ENCODE measurements at regions not wholly inside any gene's neighbourhood (a gene's known extent, or its start where the extent isn't known, plus 50 kb on each side); places are given as distances from the start of the nearest gene placed in this dataset.

DNA sequence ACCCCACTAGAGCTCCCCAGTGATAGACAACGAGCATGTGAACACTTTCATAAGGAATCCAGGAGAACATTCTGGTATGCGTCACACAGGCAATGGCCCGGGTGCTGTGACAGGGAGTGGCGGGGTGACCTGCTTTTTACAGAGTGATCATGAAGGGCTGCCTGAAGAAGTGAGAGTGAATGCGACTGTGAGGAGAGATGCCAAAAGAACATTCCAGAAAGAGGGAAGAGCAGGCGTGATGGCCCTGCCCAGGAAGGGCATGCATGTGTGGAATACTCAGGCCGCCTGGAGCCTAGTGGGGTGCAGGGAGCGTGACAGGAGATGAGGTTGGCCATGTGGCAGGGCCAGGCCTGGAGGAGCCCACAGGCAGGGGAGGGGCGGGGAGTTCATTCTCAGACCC is 53.8 kb downstream of the FZD10 start:
- DNase-seq, result no peak

DNA sequence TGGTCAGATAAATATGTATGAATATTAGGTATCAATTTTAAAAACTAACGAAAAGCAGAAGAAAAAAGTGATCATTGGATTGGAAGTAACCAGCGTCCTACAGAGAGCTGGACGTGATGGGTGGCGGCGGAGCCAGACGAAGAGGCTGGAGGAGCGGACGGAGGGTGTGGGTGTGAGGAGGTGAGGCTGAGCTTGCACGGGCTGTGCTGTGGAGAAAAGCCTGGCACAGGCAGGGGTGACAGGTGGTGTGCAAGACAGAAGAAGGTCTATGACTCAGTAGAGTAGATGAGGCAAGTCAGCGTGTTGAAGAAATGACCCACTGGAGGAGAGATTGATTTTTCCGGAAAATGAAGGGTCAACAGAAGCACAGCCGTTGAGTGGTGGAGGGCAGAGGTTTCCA is 56.4 kb downstream of the FZD10 start:
- DNase-seq, result no peak

DNA sequence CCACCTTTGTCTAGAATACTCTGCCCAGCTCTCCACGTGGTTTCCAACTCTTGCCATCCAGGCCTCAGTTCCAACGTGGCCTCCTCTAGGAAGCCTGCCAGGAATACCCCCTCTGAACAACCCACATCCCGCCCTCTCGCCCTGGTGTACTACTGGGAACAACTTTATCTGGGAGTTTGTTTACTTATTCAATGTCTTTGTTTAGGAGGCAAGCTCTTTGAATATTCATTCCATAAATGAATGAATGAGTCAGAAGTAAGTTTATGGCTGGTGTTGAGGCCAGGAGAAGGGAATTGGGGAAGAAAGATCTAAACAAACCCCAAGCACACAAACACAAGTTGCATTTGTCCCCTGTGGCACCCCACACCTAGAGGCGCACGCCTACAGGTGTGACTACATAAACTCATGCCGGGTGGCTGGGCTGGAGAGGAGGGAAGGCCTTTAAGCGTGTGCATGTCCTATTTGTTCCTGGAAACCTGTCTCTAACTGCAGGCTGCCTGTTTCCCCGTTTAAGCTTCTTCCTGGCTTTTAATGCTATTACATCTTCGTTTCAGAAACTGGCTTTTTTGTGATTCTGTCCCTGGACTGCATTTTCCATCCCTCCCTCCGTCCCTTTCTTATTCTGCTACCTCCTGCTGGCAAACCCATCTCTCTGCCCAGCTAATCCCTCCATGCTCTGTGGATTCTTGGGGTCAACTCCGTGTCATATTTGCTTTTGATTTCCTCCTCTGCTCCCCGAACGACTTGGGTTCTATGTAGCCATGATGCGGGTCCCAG is 57.9 kb downstream of the FZD10 start:
- no peak for DNase-seq

DNA sequence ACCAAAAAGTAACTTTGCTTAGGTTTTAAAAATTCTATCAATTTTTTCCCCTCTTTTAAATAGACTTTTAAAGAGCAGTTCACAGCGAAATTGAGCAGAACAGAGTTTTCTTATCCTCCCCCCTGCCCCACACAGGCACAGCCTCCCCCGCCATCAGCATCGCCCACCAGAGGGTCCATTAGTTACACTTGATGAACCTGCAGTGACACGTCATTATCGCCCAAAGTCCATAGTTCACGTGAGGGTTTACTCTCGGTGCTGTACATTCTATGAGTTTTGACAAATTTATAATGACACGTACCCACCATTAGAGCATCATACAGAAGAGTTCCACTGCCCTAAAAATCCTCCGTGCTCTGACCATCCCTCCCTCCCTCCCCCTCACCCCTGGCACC is 58.4 kb downstream of the FZD10 start:
- DNase-seq, result no peak

DNA sequence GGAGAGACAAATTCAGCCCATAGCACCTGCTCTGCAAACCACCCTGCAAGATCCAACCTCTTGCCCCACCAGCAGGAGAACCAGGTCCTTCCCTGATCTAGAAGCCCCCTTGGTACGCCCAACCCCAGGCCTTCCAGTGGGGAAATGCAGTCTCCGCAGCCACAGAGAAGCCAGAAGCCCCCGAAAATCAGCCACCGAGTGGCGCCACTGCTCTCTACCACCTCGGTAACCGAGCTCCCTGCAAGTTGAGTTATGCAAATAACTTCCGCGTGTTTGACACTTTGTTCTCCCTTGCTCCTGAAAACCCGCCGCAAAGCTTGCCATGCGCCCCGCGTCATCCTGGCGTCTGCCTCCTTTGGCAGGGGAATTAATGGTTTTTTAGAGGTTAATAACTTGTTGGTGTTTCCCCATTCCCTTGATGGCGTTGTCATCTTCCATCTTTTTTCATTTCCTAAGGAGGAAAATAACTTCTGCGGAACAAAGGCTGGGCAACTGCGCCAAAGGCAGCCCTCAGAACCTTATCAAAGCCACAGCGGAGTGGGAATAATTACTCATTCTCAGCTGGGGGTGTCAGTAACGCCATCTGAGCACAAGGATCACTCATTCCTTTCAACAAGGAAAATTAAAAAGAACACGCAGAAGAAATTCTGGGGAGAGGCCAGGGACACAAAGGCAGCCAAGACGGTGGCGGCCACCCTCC is 60.4 kb downstream of the FZD10 start:
- no peak for DNase-seq

DNA sequence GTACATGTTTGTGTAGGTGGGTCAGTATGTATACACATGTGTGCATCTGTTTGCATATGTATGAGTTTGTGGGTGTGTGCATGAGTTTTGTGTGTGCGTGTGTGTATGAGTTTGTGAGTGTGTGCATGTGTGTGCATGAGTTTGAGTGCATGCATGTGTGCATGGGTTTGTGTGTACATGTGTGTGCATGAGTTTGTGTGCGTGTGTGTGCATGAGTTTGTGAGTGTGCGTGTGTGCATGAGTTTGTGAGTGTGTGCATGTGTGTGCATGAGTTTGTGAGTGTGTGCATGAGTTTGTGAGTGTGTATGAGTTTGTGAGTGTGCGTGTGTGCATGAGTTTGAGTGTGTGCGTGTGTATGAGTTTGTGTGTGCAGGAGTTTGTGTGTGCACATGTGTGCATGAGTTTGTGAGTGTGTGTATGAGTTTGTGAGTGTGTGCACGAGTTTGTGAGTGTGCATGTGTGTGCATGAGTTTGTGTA is 61.5 kb downstream of the FZD10 start:
- no peak for DNase-seq

DNA sequence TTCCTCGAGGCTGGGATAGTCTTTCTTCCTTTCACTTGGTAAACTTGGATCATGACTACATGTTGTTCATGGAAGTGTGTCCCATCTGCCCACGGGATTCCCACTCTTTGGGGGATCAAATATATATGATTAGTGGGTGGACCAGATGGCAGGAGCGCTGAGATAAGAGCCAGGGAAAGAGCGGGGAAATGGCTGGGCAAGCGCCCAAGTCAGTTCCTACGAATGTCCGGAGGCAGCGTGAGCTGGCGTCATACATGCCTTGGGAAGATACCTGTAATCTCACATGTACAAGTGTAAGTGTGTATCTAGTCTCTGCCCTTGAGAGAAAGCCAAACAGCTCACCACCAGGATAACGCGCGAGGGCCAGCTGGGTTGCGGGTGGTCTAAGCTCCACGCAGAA is 62.3 kb downstream of the FZD10 start:
- DNase-seq, result no peak

DNA sequence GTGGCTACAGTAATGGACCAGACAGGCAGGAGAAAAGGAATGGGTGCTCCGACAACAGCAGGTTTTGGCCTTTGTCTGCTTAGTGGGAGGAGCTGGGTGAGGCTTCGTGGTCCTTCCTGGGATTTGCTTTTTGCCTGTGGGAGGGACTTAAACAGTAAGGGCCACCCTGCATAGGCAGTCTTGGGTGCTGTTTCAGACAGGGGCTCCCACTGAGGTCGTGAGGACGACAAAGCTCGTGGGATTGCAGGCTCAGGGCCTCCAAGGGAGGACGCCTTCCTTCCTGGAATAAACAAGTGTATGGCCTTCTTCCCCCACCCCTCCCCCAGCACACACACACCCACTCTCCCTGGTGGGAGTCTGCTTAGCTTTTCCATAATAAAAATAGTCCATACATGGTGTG is 63.1 kb downstream of the FZD10 start:
- no peak for DNase-seq

DNA sequence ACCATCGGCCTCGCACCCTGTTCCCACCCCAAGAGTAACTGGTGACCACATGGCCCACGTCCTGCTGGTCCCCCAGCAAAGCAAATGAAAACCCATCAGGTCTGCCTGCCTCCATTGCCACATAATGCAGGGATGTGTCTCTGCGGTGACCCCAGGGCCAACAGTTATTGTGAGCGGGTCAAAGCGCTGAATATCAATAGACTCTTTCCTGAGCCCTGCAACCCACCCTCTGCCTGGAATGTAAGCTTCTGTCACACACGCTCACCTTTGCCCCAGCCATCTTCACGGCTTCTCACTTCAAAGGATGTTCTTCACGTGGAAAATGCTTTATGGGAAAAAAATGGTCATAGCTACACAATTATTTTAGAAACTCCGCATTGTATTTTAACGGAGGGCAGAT is 63.9 kb downstream of the FZD10 start:
- DNase-seq, result no peak

DNA sequence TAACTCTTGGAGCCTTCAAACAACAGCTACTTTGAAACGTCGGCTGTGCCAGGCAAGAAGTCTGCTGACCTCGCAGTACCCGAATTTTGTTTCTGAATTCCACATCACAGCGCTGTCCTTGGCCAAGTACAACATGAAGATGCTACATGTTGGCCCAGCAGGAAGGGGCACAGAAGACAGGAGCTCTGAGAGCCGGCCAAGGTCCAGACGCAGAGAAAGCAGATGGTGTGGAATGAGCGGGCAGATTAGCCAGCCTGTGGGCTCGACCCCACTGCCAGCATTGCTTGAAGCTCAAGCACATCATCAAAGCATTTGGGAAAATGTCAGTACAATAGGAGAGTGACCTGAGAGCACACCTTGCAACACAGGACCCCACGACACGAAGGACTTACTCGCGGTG is 64.5 kb downstream of the FZD10 start:
- no peak for DNase-seq

DNA sequence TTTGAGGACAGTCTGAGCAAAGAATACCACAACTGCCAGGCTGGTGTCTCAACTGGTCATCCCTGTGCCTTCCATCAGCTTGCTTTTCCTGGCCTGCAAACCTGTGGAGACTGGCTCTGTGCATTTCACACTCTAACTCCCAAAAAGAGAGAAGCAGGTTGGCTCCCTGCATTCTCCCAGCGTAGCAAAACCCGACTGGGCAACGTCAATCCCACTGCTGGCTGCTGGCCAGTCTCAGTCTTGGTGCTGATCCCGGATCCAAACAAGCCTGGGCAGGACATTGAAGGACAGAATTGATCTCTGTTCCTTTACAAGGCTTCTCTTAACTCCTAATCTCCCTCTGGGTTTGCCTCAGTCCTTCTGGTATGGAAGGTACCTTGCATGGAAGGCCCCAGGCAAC is 65.4 kb downstream of the FZD10 start:
- no peak for DNase-seq

DNA sequence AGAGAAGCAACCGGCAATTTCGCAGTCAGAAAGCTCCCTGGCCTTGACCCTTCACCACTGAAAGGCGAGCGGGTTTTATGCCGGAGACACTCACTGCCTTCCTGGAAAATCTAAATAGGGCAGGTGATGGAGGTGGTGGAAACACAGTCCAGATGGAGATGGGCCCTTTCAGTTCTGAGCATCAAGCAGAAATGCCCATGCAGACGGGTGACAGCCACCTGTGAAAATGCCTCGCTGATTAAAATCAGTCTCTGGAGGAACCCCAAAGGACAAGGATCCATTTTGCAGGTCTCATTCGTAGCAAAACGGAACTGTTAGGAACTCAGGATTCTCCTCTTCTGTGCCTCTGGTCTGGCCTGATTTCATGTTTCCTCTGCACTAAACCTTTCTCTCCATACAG is 74.2 kb downstream of the FZD10 start:
- DNase-seq, result no peak

DNA sequence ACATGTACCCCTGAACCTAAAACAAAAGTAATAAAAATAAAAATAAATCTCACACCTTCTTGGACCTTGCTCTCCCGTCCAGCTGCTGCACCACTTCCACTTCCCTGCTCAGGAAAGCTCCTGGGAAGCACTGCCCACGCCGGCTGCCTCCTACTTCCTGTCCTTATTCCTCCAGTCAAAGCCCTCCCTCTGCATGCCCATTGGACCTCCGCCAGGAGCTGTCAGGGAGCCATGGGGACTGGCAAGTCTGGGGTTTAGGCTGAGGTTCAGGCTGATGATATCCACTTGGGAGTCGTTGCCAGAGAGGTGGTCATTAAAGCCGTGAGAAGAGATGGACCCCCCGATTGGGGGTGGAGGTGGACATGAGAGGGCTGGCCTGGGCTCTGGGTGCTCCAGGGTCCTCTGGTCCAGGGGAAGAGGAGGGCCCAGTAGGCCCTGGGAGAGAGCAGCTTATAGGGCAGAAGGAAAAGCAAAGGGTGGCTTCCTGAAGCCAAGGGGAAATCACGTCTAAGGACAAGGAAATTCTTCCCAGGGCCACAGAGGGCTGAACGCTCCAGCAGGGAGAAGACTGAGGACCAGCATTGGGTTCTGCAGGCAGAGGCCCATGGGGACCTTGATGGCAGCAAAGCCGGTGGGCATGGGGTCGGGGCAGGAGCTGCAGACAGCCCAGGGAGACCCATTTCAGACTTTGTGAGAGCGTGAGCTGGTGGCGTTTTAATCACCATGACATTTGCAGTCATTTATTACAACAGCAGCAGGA is 78.7 kb downstream of the FZD10 start:
- DNase-seq, result no peak

DNA sequence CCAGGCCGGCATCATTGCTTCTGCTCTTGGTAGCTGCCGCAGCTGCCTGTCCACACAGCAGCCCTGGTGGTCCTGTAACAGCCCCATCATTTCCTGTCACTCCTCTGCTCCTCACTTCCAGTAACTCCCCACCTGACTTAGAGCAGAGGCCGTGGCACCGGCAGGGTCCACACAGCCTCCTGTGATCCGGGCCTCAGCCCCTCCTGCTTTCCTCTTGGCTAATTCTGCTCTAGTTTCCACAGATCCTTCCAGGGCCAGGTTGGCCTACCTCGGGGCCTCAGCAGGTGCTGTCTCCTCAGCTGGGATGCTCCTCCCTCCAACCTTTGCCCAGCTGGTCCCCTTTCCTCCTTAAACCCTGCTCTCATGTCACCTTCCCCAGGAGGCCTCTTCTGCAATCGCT is 80.2 kb downstream of the FZD10 start:
- DNase-seq, result no peak

DNA sequence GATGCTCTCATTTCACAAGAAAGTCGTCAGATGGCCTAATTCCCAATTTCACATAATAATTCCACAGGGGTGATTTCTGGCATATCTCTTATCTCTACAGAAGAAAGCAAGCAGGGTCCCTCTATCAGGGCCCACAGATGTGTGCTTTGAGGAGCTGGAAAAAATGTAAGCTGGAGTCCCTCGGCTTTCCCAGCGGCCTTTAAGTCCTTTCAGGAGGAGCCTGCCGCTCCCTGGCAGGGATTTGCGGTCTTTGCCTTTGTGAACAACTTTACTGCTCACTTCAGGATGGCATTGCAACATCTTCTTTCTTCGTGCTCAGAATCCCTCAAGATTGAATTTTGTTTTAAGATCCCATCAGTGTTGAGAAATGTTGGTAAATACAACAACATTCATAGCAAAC is 83.0 kb downstream of the FZD10 start:
- no peak for DNase-seq

DNA sequence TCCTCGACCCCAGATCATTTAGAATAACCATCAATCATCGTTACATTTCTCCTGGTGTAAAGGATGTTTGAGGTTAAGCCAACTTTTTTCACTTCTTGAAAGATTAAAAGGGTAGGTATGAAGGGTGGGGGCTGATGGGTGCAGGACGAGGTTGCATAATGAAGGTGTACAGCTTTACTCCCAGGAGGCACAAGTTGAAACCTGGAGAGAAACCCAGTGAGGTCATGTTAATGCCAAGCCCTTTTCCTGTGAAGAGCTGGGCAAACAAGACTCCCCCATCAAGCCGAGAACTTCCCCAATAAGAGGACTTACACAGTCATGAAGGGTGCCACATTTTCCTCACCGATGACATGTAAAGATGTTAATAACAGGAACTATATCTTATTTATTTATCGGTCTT is 84.3 kb downstream of the FZD10 start:
- no peak for DNase-seq

DNA sequence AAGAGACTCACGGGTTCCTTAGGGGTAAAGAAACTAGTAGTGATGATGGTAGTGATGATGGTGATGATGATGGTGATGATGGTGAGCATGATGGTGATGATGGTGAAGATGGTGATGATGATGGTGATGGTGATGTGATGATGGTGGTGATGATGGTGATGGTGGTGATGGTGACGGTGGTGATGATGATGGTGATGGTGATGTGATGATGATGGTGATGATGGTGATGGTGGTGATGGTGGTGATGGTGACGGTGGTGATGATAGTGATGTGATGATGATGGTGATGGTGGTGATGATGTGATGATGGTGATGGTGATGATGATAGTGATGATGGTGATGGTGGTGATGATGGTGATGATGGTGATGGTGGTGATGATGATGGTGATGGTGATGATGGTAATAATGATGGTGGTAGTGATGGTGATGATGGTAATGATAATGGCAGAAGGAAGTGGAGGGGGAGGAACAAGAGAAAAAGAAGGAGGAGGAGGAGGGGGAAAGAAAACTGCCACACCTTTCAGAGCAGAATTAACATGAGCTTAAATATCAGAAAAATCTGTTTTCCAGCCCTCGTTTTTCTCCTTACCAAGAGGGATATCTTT is 85.5 kb downstream of the FZD10 start:
- DNase-seq, result no peak

DNA sequence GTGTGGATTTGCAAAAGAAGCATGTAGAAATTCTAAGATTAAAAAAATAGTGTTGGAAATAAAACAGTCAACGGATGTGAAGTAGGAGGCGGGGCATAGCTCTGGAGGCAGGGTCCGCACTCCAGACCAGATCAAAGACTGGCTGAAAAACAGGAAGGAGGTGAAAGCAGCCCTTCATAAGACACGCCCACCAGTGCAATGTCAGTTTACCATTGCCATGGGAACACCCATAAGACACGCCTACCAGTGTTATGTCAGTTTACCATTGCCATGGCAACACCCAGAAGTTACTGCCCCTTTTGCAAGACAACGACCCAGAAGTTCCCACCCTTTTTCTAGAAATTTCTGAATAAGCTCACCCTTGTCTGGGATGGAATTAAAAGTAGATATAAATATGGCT is 87.1 kb downstream of the FZD10 start:
- no peak for DNase-seq

DNA sequence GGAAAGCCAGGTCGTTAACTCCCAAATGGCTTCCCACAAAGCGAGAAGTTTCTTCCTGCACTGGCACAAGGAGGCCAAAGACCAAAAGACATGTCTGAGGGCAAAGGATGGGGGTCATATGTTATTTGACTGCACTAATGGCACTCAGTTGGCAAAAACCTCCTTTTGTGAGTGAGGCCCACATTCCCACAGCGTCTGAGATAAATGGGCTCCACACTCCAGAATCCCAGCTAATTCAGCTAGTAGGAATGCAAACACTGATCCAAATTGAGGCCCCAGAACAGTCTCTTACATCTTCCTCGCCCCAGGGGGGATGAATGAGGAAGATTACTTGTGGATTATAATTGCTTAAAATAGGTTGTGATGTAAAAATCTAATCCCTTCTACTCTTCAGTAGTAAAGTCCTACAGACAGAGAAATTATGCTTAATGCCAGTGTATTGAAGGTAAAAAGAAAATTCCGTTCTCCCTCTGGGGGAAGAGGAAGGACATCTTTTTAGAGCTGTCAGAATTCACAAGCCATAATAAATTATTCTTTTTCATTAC is 86.4 kb upstream of the PIWIL1 start:
- no peak for DNase-seq

DNA sequence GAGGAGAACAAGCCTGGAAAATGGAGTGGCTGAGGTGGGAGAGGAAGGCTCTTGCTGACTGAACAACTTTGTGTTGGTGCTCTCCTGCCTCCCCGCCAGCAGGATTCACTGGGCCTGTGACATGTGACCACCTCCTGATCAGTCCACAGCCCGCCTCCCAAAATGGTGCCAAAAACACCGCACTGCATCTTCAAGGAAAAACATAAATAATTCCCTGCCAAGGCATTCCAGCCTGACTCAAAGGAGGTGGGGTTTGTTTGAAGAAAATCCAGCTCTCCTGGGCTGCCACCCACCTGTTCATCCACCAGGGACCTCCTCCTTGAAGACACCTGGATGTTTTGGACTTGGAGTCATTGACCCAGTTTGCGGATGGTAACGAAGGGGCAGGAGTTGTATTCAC is 83.8 kb upstream of the PIWIL1 start:
- no peak for DNase-seq

DNA sequence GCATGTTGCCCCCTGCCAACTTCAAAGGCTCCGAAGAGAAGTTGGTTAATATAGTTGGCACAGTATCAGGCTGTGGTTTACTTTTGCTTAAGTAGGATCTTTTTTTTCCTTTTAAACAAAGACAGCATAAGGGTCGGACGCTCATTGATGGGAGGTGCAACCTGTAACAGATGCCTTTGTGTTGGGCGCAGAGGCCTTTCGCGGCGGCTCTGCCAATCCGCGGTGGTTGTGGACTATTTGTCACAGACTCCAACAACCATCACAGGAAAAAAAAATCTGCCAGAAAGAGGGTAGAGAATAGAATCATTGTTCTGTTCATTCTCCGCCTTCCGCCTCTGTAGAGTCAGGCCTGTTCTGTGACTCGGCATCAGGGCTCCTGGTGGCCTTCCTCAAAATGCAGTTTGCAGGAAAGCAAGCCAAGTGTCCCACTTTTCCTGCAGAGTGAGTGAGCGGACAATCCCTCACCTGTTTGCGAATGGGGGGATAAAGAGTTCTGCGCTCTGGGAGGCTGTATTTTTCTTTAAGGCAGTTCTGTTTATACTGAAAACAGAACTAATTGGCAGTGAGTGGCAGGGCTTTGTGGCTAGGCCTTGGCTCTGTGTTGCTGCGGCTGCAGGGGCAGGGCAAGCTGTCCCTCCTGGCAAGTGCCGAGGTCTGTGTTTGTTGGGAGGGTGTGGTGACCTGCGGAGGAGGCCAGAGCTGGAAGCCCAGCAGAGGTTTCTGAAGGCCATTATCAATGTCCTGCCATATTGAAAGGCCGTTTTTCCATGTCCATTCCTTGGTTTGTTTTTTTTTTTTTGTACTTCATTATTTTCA is 83.0 kb upstream of the PIWIL1 start:
- DNase-seq, result no peak

DNA sequence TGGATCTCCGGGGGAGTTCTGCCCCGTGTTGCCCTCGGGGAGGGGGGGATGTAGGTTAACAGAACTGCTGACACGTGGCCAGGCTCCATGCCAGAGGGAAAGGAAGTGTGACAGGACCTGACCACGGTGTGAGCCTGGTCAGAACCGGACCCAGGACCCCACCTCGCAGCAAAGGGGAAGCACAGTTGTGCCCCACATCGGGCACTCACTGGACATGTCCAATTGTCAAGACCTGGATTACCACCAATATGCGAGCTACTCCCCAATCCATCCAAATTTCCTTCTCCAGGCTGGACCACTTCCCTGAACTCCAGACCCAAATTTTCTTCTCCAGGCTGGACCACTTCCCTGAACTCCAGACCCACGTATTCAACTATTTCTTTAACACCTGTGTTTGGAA is 78.8 kb upstream of the PIWIL1 start:
- DNase-seq, result no peak

All from NCI-H146 (cell line).